ENCODE measurements at regions not wholly inside any gene's neighbourhood (a gene's known extent, or its start where the extent isn't known, plus 50 kb on each side); places are given as distances from the start of the nearest gene placed in this dataset.
A peak's percentile ranks its signal among the peaks of the same experiment; 100 is the strongest.

GRCh38 chr1:50308878-50309277 lies 114.4 kb downstream of the DMRTA2 start (continued):
- TF ChIP-seq BCLAF1 (IDR thresholded peaks at IDR 0.05; ENCODE audit: borderline replicate concordance in 1 of 2, control insufficient read depth in 1 of 2, low read depth in 2 of 2, low read length in 1 of 2) (no peak), MAZ (CRISPR knock-in tag; conservative IDR thresholded peaks at IDR 0.05 in 1 of 2, IDR thresholded peaks at IDR 0.05 in 1 of 2) (0 out of 4 replicates have a peak, but pooled peaks of 1 of the 2 experiments have one; percentile 24), ZNF311 (CRISPR knock-in tag; IDR thresholded peaks at IDR 0.05) (peak; percentile 19; the same call in 1 of the 2 replicates), CGGBP1 (CRISPR knock-in tag; IDR thresholded peaks at IDR 0.05) (no peak), NR2C1 (IDR thresholded peaks at IDR 0.05) (no peak), NR2C1 (tag; IDR thresholded peaks at IDR 0.05) (peak; percentile 43; the same call in 1 of the 2 replicates), PREB (CRISPR knock-in tag; IDR thresholded peaks at IDR 0.05) (no peak), HCFC1 (IDR thresholded peaks at IDR 0.05; ENCODE audit: low read depth, low read length) (0 out of 2 replicates have a peak, but pooled peaks have one; percentile 7), KLF1 (tag; IDR thresholded peaks at IDR 0.05) (no peak)
